Neuronal stem cell (in vitro differentiated cells): ENCODE measurements at regions not wholly inside any gene's neighbourhood (a gene's known extent, or its start where the extent isn't known, plus 50 kb on each side); places are given as distances from the start of the nearest gene placed in this dataset. TPM values are rescaled to one million over a fixed set of nuclear protein-coding genes. Genes with fewer than 3 reads are reported as not detected.

ENCODE experiments used
- DNase-seq: peaks from one replicate; pipeline ENCODE4 v3.0.0-alpha.2; 2013; ENCODE audit warnings: low spot score
- H2AFZ ChIP-seq: one replicate; pipeline ENCODE4 v1.6.1; 2013; ENCODE audit warnings: mild to moderate bottlenecking, low read length, inconsistent platforms
- H2AK5ac ChIP-seq: 2 replicates; pipeline ENCODE4 v1.6.1; 2013; ENCODE audit warnings: low read depth, mild to moderate bottlenecking, inconsistent platforms, low read length, moderate library complexity, mixed read lengths
- H2BK120ac ChIP-seq: 2 replicates; pipeline ENCODE4 v1.6.1; 2013; ENCODE audit warnings: low read depth, mild to moderate bottlenecking, inconsistent platforms, low read length, moderate library complexity, mixed read lengths
- H2BK12ac ChIP-seq: one replicate; pipeline ENCODE4 v1.6.1; 2013; ENCODE audit warnings: low read length, inconsistent platforms
- H2BK15ac ChIP-seq: 2 replicates; pipeline ENCODE4 v1.6.1; 2013; ENCODE audit warnings: mild to moderate bottlenecking, low read length, inconsistent platforms, mixed read lengths
- H2BK5ac ChIP-seq: one replicate; pipeline ENCODE4 v1.6.1; 2013; ENCODE audit warnings: inconsistent platforms, mild to moderate bottlenecking, low read length, moderate library complexity
- H3K14ac ChIP-seq: one replicate; pipeline ENCODE4 v1.6.1; 2013; ENCODE audit warnings: low read length, inconsistent platforms
- H3K18ac ChIP-seq: 2 replicates; pipeline ENCODE4 v1.6.1; 2013; ENCODE audit warnings: low read length, inconsistent platforms
- H3K23ac ChIP-seq: 2 replicates; pipeline ENCODE4 v1.6.1; 2013; ENCODE audit warnings: low read depth, mild to moderate bottlenecking, mixed read lengths, low read length, inconsistent platforms; ENCODE audit not compliant: poor library complexity
- H3K27ac ChIP-seq: replicated peaks from 3 replicates; pipeline ENCODE4 v1.5.1; 2013; ENCODE audit warnings: low read length, inconsistent platforms
- H3K27me3 ChIP-seq, 3 experiments: 2 replicates each; pipeline ENCODE4 v1.6.1; 2013; ENCODE audit warnings: low read length in 3 of 3, mild to moderate bottlenecking in 2 of 3, inconsistent platforms in 1 of 3, low read depth in 1 of 3, mixed read lengths in 1 of 3, moderate library complexity in 1 of 3; ENCODE audit not compliant: control insufficient read depth in 3 of 3, insufficient read depth in 3 of 3
- H3K36me3 ChIP-seq, 2 donors: replicated peaks in 1 of 2; 2 replicates each; pipeline ENCODE4 v1.6.1; 2013; ENCODE audit warnings: low read length in 2 of 2; ENCODE audit not compliant: control insufficient read depth in 2 of 2, insufficient read depth in 2 of 2
- H3K4ac ChIP-seq: 2 replicates; pipeline ENCODE4 v1.6.1; 2013; ENCODE audit warnings: inconsistent platforms, mild to moderate bottlenecking, low read length, moderate library complexity
- H3K4me1 ChIP-seq, 2 donors: 1 replicate in 1 of 2; 2 replicates in 1 of 2; pipeline ENCODE4 v1.6.1; 2013; ENCODE audit warnings: low read length in 2 of 2, low read depth in 1 of 2; ENCODE audit not compliant: control insufficient read depth in 2 of 2, insufficient read depth in 1 of 2
- H3K4me2 ChIP-seq: one replicate; pipeline ENCODE4 v1.6.1; 2013; ENCODE audit warnings: mild to moderate bottlenecking, low read length, inconsistent platforms; ENCODE audit not compliant: insufficient read depth, poor library complexity, severe bottlenecking
- H3K4me3 ChIP-seq, 2 donors: 2 replicates each; pipeline ENCODE4 v1.5.1; 2013; ENCODE audit warnings: low read length in 2 of 2, mild to moderate bottlenecking in 2 of 2, inconsistent platforms in 1 of 2, moderate library complexity in 1 of 2
- H3K79me1 ChIP-seq: one replicate; pipeline ENCODE4 v1.6.1; 2013; ENCODE audit warnings: low read depth, mild to moderate bottlenecking, inconsistent platforms, low read length, moderate library complexity
- H3K9ac ChIP-seq: one replicate; pipeline ENCODE4 v1.6.1; 2013; ENCODE audit warnings: mild to moderate bottlenecking, low read depth, low read length, inconsistent platforms; ENCODE audit not compliant: poor library complexity
- H3K9me3 ChIP-seq, 2 donors: replicated peaks in 1 of 2; 2 replicates each; pipeline versions ENCODE3 to v1.6.1; 2013; ENCODE audit warnings: low read length in 2 of 2, mild to moderate bottlenecking in 2 of 2, inconsistent platforms in 1 of 2, low read depth in 1 of 2, mixed read lengths in 1 of 2, moderate library complexity in 1 of 2; ENCODE audit not compliant: control insufficient read depth in 2 of 2, insufficient read depth in 1 of 2
- H4K8ac ChIP-seq: one replicate; pipeline ENCODE4 v1.6.1; 2013; ENCODE audit warnings: low read depth, mild to moderate bottlenecking, inconsistent platforms, low read length, moderate library complexity
- H4K91ac ChIP-seq: one replicate; pipeline ENCODE4 v1.6.1; 2013; ENCODE audit warnings: low read length, low read depth, mild to moderate bottlenecking, inconsistent platforms; ENCODE audit not compliant: poor library complexity
- WGBS, 2 donors: extraction: QIAGEN DNeasy Blood & Tissue Kit; methylation state at CpG; one replicate each; pipeline ENCODE4 v1.1.7; 2013; ENCODE audit warnings: missing lambda C conversion rate in 2 of 2, mixed read lengths in 1 of 2; ENCODE audit not compliant: insufficient read length in 2 of 2, insufficient replicate concordance in 1 of 2; ENCODE audit errors: extremely low coverage in 2 of 2; 5-methylcytosine and 5-hydroxymethylcytosine counted together
- small RNA-seq: library from polyadenylated mRNA; stranded (forward); fragments of <200 nt; extraction: miRNeasy Mini kit (QIAGEN cat#:217004); gene quantifications from one replicate; pipeline ENCODE3, GENCODE V24; 2013; ENCODE audit not compliant: insufficient read depth

DNA sequence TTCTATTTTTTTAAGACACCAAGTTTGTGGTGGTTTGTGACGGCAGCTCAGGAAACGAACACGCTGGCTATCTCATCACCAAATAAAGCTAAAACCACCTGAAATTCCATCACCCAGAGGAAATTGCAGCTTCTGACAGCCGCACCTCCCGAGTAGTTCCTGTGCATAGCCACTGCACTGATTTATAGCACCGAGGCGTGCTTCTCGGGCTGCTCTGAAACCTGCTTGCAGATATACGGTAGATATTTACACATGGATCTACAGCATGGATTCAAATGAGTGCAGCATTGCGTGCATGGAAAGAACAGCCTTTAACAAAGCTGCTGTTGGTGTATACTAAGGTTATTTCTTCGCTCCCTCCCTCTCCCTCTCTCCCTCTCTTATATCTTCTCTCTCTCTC is 153.8 kb downstream of the PHF2 start:
- Histone ChIP-seq H3K18ac (no peak overlapping the region), H3K14ac (no peak overlapping the region), H3K36me3 (no peaks in the 10 kb centered on the region), H3K4me3 (no peak overlapping the region), H2BK15ac (no peak overlapping the region), H2BK120ac (no peak overlapping the region), H2BK12ac (no peak overlapping the region), H3K79me1 (no peaks in the 10 kb centered on the region), H3K4me2 (no peak overlapping the region), H3K23ac (no peak overlapping the region), H2AK5ac (no peak overlapping the region), H2BK5ac (no peak overlapping the region), H3K9me3 (peaks cover 0 to 5% of the 10 kb centered on the region in 2 donors), H3K4me1 (no peaks in the 10 kb centered on the region), H4K91ac (no peak overlapping the region), H3K27me3 (no peaks in the 10 kb centered on the region), H3K27ac (no peak overlapping the region), H4K8ac (no peak overlapping the region), H2AFZ (no peak overlapping the region), H3K4ac (no peak overlapping the region), H3K9ac (no peak overlapping the region)
- DNase-seq: no peak
- WGBS, 2 donors: no CpG with 5 or more reads among the region's 11 CpGs

Small RNA genes lying in the stretch of these regions (small RNA-seq; reads per million reads assigned to genes)
- not detected for gene MIR4291
